Parathyroid adenoma (tissue), 2 donors: ENCODE measurements at regions not wholly inside any gene's neighbourhood (a gene's known extent, or its start where the extent isn't known, plus 50 kb on each side); places are given as distances from the start of the nearest gene placed in this dataset.

Experiments used
- H2AFZ ChIP-seq: fragments of 300-600 bp; sonication (generic); one replicate; pipeline ENCODE4 v1.7.0; 2017; ENCODE audit warnings: antibody characterized with exemption, mild to moderate bottlenecking
- H3K27ac ChIP-seq: fragments of 300-600 bp; sonication (generic); one replicate; pipeline ENCODE4 v1.7.0; 2017
- H3K27me3 ChIP-seq: fragments of 300-600 bp; sonication (generic); one replicate; pipeline ENCODE4 v1.7.0; 2017; ENCODE audit warnings: low read length; ENCODE audit not compliant: control insufficient read depth, insufficient read depth
- H3K36me3 ChIP-seq: fragments of 300-600 bp; sonication (generic); one replicate; pipeline ENCODE4 v1.7.0; 2017; ENCODE audit warnings: low read length; ENCODE audit not compliant: control insufficient read depth, insufficient read depth
- H3K4me1 ChIP-seq: fragments of 300-600 bp; sonication (generic); one replicate; pipeline ENCODE4 v1.7.0; 2017; ENCODE audit warnings: control low read depth
- H3K4me2 ChIP-seq: fragments of 300-600 bp; sonication (generic); one replicate; pipeline ENCODE4 v1.7.0; 2017; ENCODE audit warnings: low read length
- H3K4me3 ChIP-seq: fragments of 300-600 bp; sonication (generic); one replicate; pipeline ENCODE4 v1.7.0; 2017; ENCODE audit warnings: low read depth, low read length
- H3K79me2 ChIP-seq: fragments of 300-600 bp; sonication (generic); one replicate; pipeline ENCODE4 v1.7.0; 2017; ENCODE audit warnings: control low read depth
- H3K9ac ChIP-seq: fragments of 300-600 bp; sonication (generic); one replicate; pipeline ENCODE4 v1.7.0; 2017; ENCODE audit warnings: mild to moderate bottlenecking
- H3K9me3 ChIP-seq: fragments of 300-600 bp; sonication (generic); one replicate; pipeline ENCODE4 v1.7.0; 2017; ENCODE audit warnings: low read length; ENCODE audit not compliant: control insufficient read depth
- CTCF ChIP-seq: fragments of 300-600 bp; sonication (generic); IDR thresholded peaks from one replicate; pipeline ENCODE4 v1.7.0; 2017; ENCODE audit warnings: antibody characterized with exemption, mild to moderate bottlenecking
- donor health status: primary hyperparathyroidism.

GRCh38 chr4:66034262-66034661 is 364.0 kb upstream of the EPHA5 start:
- Histone ChIP-seq H3K4me3 (no peak overlapping the region), H2AFZ (no peak overlapping the region), H3K36me3 (no peaks in the 10 kb centered on the region), H3K9ac (no peak overlapping the region), H3K79me2 (no peaks in the 10 kb centered on the region), H3K4me1 (no peaks in the 10 kb centered on the region), H3K9me3 (no peaks in the 10 kb centered on the region), H3K27ac (no peak overlapping the region), H3K4me2 (no peak overlapping the region), H3K27me3 (no peaks in the 10 kb centered on the region)
- TF ChIP-seq CTCF = no peak

GRCh38 chr4:66032571-66032970 is 362.3 kb upstream of the EPHA5 start:
- Histone ChIP-seq H3K9me3 (no peaks in the 10 kb centered on the region), H3K9ac (no peak overlapping the region), H3K36me3 (no peaks in the 10 kb centered on the region), H3K27me3 (no peaks in the 10 kb centered on the region), H3K27ac (no peak overlapping the region), H3K4me1 (no peaks in the 10 kb centered on the region), H2AFZ (no peak overlapping the region), H3K4me3 (no peak overlapping the region), H3K4me2 (no peak overlapping the region), H3K79me2 (no peaks in the 10 kb centered on the region)
- TF ChIP-seq CTCF = no peak

- H3K9me3 ChIP-seq = no peaks in the 10 kb centered on the region
- no peaks in the 10 kb centered on the region for H3K79me2 ChIP-seq
- no peaks in the 10 kb centered on the region for H3K36me3 ChIP-seq
- H2AFZ ChIP-seq = no peak overlapping the region
- H3K27me3 ChIP-seq = no peaks in the 10 kb centered on the region
- no peak overlapping the region for H3K9ac ChIP-seq
- H3K4me1 ChIP-seq = no peaks in the 10 kb centered on the region
- no peak overlapping the region for H3K4me3 ChIP-seq
- H3K4me2 ChIP-seq = no peak overlapping the region
- no peak for TF ChIP-seq CTCF
- H3K27ac ChIP-seq = no peak overlapping the region
Observed at GRCh38 chr4:66028668-66029067, 358.4 kb upstream of the EPHA5 start.

- Histone ChIP-seq H3K9me3 (no peaks in the 10 kb centered on the region), H3K4me1 (no peaks in the 10 kb centered on the region), H3K27me3 (no peaks in the 10 kb centered on the region), H3K4me2 (no peak overlapping the region), H3K4me3 (no peak overlapping the region), H2AFZ (no peak overlapping the region), H3K27ac (no peak overlapping the region), H3K79me2 (no peaks in the 10 kb centered on the region), H3K9ac (no peak overlapping the region), H3K36me3 (no peaks in the 10 kb centered on the region)
- TF ChIP-seq CTCF = no peak
Observed at GRCh38 chr4:66023061-66023460, 352.8 kb upstream of the EPHA5 start.

GRCh38 chr4:66017671-66018070 is 347.4 kb upstream of the EPHA5 start:
- no peaks in the 10 kb centered on the region for H3K9me3 ChIP-seq
- H3K4me3 ChIP-seq = no peak overlapping the region

More at GRCh38 chr4:66017671-66018070, 347.4 kb upstream of the EPHA5 start:
- no peak overlapping the region for H3K4me2 ChIP-seq
- H3K27ac ChIP-seq = no peak overlapping the region
- H3K79me2 ChIP-seq = no peaks in the 10 kb centered on the region
- H3K36me3 ChIP-seq = no peaks in the 10 kb centered on the region
- no peak for TF ChIP-seq CTCF
- no peak overlapping the region for H3K9ac ChIP-seq
- no peaks in the 10 kb centered on the region for H3K4me1 ChIP-seq
- no peak overlapping the region for H2AFZ ChIP-seq
- H3K27me3 ChIP-seq = no peaks in the 10 kb centered on the region
